OCI-LY7 (cell line): ENCODE measurements at regions not wholly inside any gene's neighbourhood (a gene's known extent, or its start where the extent isn't known, plus 50 kb on each side); places are given as distances from the start of the nearest gene placed in this dataset.

Experiments used
- BruUV-seq: library from RNA; stranded (reverse); fragments of 400-500 nt; replicated peaks from 2 replicates; lab custom pipeline; 2021; lab: Mats Ljungman, UMichigan
- CTCF ChIA-PET: fragments of 300-600 bp; sonication (Branson Sonifier 250); formaldehyde crosslinking; loops from one replicate; lab custom pipeline; 2022; ENCODE audit warnings: antibody characterized with exemption; ENCODE audit not compliant: unreplicated experiment; lab: Charles Lee
- POLR2A ChIA-PET: fragments of 300-600 bp; sonication (Branson Sonifier 250); formaldehyde crosslinking; loops from one replicate; lab custom pipeline; 2022; ENCODE audit warnings: antibody characterized with exemption; lab: Charles Lee
- DNase-seq: peaks from one replicate; pipeline ENCODE4 v3.0.0-alpha.2; 2015; ENCODE audit warnings: low spot score
- H2AFZ ChIP-seq: fragments of 200-600 bp; sonication (generic), shearing (Covaris generic); 2 replicates; pipeline ENCODE4 v1.6.1; 2014; ENCODE audit warnings: mild to moderate bottlenecking, antibody characterized with exemption, low read length, moderate library complexity
- H3K27ac ChIP-seq: fragments of 200-600 bp; sonication (generic); 2 replicates; pipeline ENCODE4 v1.5.1; 2014; ENCODE audit warnings: mixed run types, low read depth, mild to moderate bottlenecking, moderate library complexity, low read length, inconsistent platforms; ENCODE audit not compliant: poor library complexity, severe bottlenecking
- H3K36me3 ChIP-seq: fragments of 200-600 bp; sonication (generic); 2 replicates; pipeline ENCODE4 v1.6.1; 2014; ENCODE audit warnings: mild to moderate bottlenecking, antibody characterized with exemption, low read length, moderate library complexity, mixed read lengths; ENCODE audit not compliant: insufficient read depth
- H3K4me1 ChIP-seq: fragments of 200-600 bp; sonication (generic); 2 replicates; pipeline ENCODE4 v1.5.1; 2014; ENCODE audit warnings: mild to moderate bottlenecking, low read length; ENCODE audit not compliant: insufficient read depth, poor library complexity, severe bottlenecking
- H3K4me2 ChIP-seq: fragments of 200-600 bp; sonication (generic); 2 replicates; pipeline ENCODE4 v1.6.1; 2014; ENCODE audit warnings: mild to moderate bottlenecking, low read length
- H3K4me3 ChIP-seq: fragments of 200-600 bp; sonication (generic); 2 replicates; pipeline ENCODE4 v1.5.1; 2014; ENCODE audit warnings: mild to moderate bottlenecking, low read depth, low read length; ENCODE audit not compliant: poor library complexity, severe bottlenecking
- H3K79me2 ChIP-seq: fragments of 200-600 bp; sonication (generic); 2 replicates; pipeline ENCODE4 v1.6.1; 2016; ENCODE audit warnings: low read depth, mild to moderate bottlenecking, low read length, moderate library complexity, mixed read lengths; ENCODE audit not compliant: insufficient read depth
- H3K9me2 ChIP-seq: fragments of 200-600 bp; sonication (generic); 2 replicates; pipeline ENCODE4 v1.6.1; 2016; ENCODE audit warnings: mild to moderate bottlenecking, low read length, mixed read lengths; ENCODE audit not compliant: insufficient read depth
- H3K9me3 ChIP-seq: fragments of 200-600 bp; sonication (generic); 2 replicates; pipeline ENCODE4 v1.6.1; 2014; ENCODE audit warnings: mild to moderate bottlenecking, mixed run types, low read length, mixed read lengths
- H4K20me1 ChIP-seq: fragments of 200-600 bp; sonication (generic); 2 replicates; pipeline ENCODE4 v1.6.1; 2014; ENCODE audit warnings: mild to moderate bottlenecking, antibody characterized with exemption, low read length, moderate library complexity, mixed read lengths; ENCODE audit not compliant: insufficient read depth
- CTCF ChIP-seq: fragments of 200-600 bp; sonication (generic); conservative IDR thresholded peaks from 2 replicates; pipeline ENCODE4 v1.5.1; 2014; ENCODE audit warnings: mild to moderate bottlenecking, antibody characterized with exemption, low read length, moderate library complexity, mixed read lengths
- EZH2phosphoT487 ChIP-seq: fragments of 200-600 bp; sonication (generic); IDR thresholded peaks from 2 replicates; pipeline ENCODE4 v1.6.1; 2018; ENCODE audit warnings: low read depth, borderline replicate concordance, mild to moderate bottlenecking, mixed run types, antibody characterized with exemption, low read length, moderate library complexity, mixed read lengths
- intact Hi-C: fragments of 100-400 bp; cut with micrococcal nuclease; formaldehyde crosslinking; loops from one replicate; pipeline ENCODE4 v1.10.0; 2022; ENCODE audit not compliant: unreplicated experiment

- H2AFZ ChIP-seq = no peak overlapping the region
- H3K9me3 ChIP-seq = no peaks in the 10 kb centered on the region
- DNase-seq = no peak
- no peak overlapping the region for H3K27ac ChIP-seq
- no TSS peak for BruUV-seq
- TF ChIP-seq CTCF (no peak), EZH2phosphoT487 (no peak)
- ChIA-PET POLR2A (interaction anchor here (0.6 kb wide), 1 partner anchor 340 kb away, joined by 4 read pairs; the partner anchor contains the start of gene ENGASE), CTCF (no interaction called here)
- no peaks in the 10 kb centered on the region for H3K36me3 ChIP-seq
- intact Hi-C loops = no loop called here
- H3K79me2 ChIP-seq = no peaks in the 10 kb centered on the region
- no peaks in the 10 kb centered on the region for H4K20me1 ChIP-seq
- no peak overlapping the region for H3K4me3 ChIP-seq
- H3K4me1 ChIP-seq = no peaks in the 10 kb centered on the region
- no peak overlapping the region for H3K4me2 ChIP-seq
- no peaks in the 10 kb centered on the region for H3K9me2 ChIP-seq
These were observed 196.0 kb downstream of the RBFOX3 start for GRCh38 chr17:79414793-79415211.

- no TSS peak for BruUV-seq
- H3K27ac ChIP-seq = no peak overlapping the region
- H4K20me1 ChIP-seq = no peaks in the 10 kb centered on the region
- no peak overlapping the region for H2AFZ ChIP-seq
- no peaks in the 10 kb centered on the region for H3K4me1 ChIP-seq
- no peaks in the 10 kb centered on the region for H3K9me3 ChIP-seq
- ChIA-PET POLR2A (interaction anchor here (0.6 kb wide), 1 partner anchor 339 kb away, joined by 4 read pairs; the partner anchor contains the start of gene ENGASE), CTCF (no interaction called here)
- intact Hi-C loops = no loop called here
- H3K36me3 ChIP-seq = no peaks in the 10 kb centered on the region
- DNase-seq = no peak
- H3K4me2 ChIP-seq = no peak overlapping the region
- H3K79me2 ChIP-seq = no peaks in the 10 kb centered on the region
- H3K9me2 ChIP-seq = no peaks in the 10 kb centered on the region
- H3K4me3 ChIP-seq = no peak overlapping the region
- TF ChIP-seq EZH2phosphoT487 = no peak
- TF ChIP-seq CTCF = no peak
These were observed 196.6 kb downstream of the RBFOX3 start for GRCh38 chr17:79414063-79414792.

GRCh38 chr17:79413611-79414010, 197.2 kb downstream of the RBFOX3 start:
- Histone ChIP-seq H3K79me2 (no peaks in the 10 kb centered on the region), H3K4me1 (no peaks in the 10 kb centered on the region), H3K36me3 (no peaks in the 10 kb centered on the region), H4K20me1 (no peaks in the 10 kb centered on the region), H3K9me2 (no peaks in the 10 kb centered on the region), H2AFZ (no peak overlapping the region), H3K4me2 (no peak overlapping the region), H3K4me3 (no peak overlapping the region), H3K9me3 (no peaks in the 10 kb centered on the region), H3K27ac (no peak overlapping the region)
- POLR2A ChIA-PET = no interaction called here
- intact Hi-C loops = no loop called here
- BruUV-seq = no TSS peak
- DNase-seq = no peak
- no peak for TF ChIP-seq EZH2phosphoT487
- CTCF ChIA-PET = no interaction called here
